Urinary bladder (tissue), 3 donors: ENCODE measurements at regions not wholly inside any gene's neighbourhood (a gene's known extent, or its start where the extent isn't known, plus 50 kb on each side); places are given as distances from the start of the nearest gene placed in this dataset.

ENCODE experiments used
- DNase-seq: peaks from one replicate; pipeline ENCODE4 v3.0.0-alpha.2; 2015; ENCODE audit errors: extremely low spot score
- H3K27ac ChIP-seq: one replicate; pipeline ENCODE4 v1.5.1; 2013; ENCODE audit warnings: low read depth, mild to moderate bottlenecking, moderate library complexity
- H3K36me3 ChIP-seq: one replicate; pipeline ENCODE4 v1.6.1; 2013; ENCODE audit warnings: mild to moderate bottlenecking, moderate library complexity; ENCODE audit not compliant: insufficient read depth
- H3K4me1 ChIP-seq: one replicate; pipeline ENCODE4 v1.6.1; 2013; ENCODE audit warnings: mild to moderate bottlenecking, moderate library complexity; ENCODE audit not compliant: insufficient read depth
- H3K4me3 ChIP-seq: one replicate; pipeline ENCODE4 v1.5.1; 2013; ENCODE audit warnings: low read depth, low read length
- WGBS: extraction: QIAGEN DNeasy Blood & Tissue Kit; methylation state at CpG from one replicate; pipeline ENCODE4 v1.1.7; 2013; 5-methylcytosine and 5-hydroxymethylcytosine counted together
- donor health status: healthy with polysubstance abuse.
- donor health status: healthy.

DNA sequence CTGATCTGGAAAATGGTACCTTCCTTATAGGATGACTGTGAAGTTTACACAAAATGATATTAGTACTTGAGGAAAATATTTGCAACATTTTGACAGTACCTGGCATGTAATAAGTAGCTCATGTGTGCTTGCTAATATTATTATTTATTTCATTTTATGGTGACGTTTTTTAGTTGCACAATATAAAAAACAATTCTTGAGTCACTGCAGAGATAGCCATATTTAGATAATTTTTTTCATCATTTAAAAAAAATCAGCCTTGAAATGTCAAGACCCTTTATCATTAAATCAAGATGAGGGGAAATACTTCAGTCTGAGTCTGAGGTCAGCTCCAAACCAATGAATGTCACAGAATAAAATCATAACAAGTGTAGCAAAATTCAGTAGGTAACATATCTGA, 196.8 kb upstream of the RUNX1 start:
- H3K27ac ChIP-seq, result no peak overlapping the region
- no peaks in the 10 kb centered on the region for H3K36me3 ChIP-seq
- H3K4me3 ChIP-seq, result no peak overlapping the region
- 56% methylated on average over 1 of the region's 1 CpG for WGBS
- no peaks in the 10 kb centered on the region for H3K4me1 ChIP-seq
- DNase-seq, result no peak

- 50% methylated on average over 4 of the region's 4 CpGs for WGBS
- H3K4me1 ChIP-seq, result no peaks in the 10 kb centered on the region
- no peak overlapping the region for H3K27ac ChIP-seq
- no peak for DNase-seq
- no peaks in the 10 kb centered on the region for H3K36me3 ChIP-seq
- no peak overlapping the region for H3K4me3 ChIP-seq
Observed at GRCh38 chr21:35244514-35244913, 195.4 kb upstream of the RUNX1 start.

- DNase-seq, result no peak
- H3K4me3 ChIP-seq, result no peak overlapping the region
- H3K36me3 ChIP-seq, result no peaks in the 10 kb centered on the region
- H3K27ac ChIP-seq, result no peak overlapping the region
- H3K4me1 ChIP-seq, result no peaks in the 10 kb centered on the region
- WGBS, result 88% methylated on average over 4 of the region's 4 CpGs
Observed at GRCh38 chr21:35243171-35243570, 194.1 kb upstream of the RUNX1 start.

DNA sequence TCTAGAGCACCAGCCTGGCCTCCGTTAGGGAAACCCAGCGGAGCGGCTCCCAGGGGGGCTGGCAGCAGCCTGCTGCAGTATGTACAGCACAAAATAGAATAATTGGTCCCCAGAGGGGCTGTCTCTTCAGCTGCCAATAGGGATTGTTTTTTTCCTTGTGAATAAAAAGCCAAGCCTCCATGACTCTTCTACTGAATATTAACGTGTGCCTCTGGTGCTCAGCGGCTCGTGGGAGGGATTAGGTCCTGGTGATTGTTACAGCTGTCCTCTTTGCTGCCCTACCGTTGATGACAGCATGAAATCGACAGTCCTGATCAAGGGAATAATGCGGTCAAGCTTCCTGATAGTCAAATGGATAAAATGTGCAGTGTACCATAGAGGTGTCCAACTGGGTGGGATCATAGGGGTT, 190.7 kb upstream of the RUNX1 start:
- Histone ChIP-seq H3K36me3 (no peaks in the 10 kb centered on the region), H3K4me3 (no peak overlapping the region), H3K27ac (no peak overlapping the region), H3K4me1 (no peaks in the 10 kb centered on the region)
- 35% methylated on average over 9 of the region's 9 CpGs for WGBS
- no peak for DNase-seq

GRCh38 chr21:35238119-35238518, 189.0 kb upstream of the RUNX1 start:
- Histone ChIP-seq H3K27ac (no peak overlapping the region), H3K4me3 (no peak overlapping the region), H3K4me1 (no peaks in the 10 kb centered on the region), H3K36me3 (no peaks in the 10 kb centered on the region)
- WGBS, result 92% methylated on average over 2 of the region's 2 CpGs
- DNase-seq, result no peak

DNA sequence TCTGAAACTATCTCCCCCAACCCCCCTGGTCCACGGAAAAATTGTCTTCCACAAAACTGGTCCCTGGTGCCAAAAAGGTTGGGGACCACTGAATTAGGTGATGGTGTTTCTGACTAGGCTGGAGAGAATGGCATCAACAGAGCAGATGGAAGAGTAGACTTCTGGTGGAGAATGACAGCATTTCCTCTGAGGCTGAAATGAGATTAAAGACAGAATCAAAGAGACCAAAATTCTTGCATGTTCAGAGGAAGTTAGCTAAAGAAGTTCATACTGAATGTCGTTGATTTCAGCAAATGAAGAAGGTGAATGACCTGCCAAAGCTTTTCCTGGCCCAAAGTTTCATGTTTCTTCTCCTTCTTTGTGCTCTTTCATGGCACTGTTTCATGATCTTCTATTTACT, 188.2 kb upstream of the RUNX1 start:
- H3K4me3 ChIP-seq, result no peak overlapping the region
- DNase-seq, result no peak
- no peak overlapping the region for H3K27ac ChIP-seq
- 80% methylated on average over 2 of the region's 2 CpGs for WGBS
- no peaks in the 10 kb centered on the region for H3K36me3 ChIP-seq
- no peaks in the 10 kb centered on the region for H3K4me1 ChIP-seq

GRCh38 chr21:35236090-35236489, 187.0 kb upstream of the RUNX1 start:
- H3K4me3 ChIP-seq, result no peak overlapping the region
- no peaks in the 10 kb centered on the region for H3K4me1 ChIP-seq
- 97% methylated on average over 1 of the region's 1 CpG for WGBS
- H3K27ac ChIP-seq, result no peak overlapping the region
- DNase-seq, result no peak
- H3K36me3 ChIP-seq, result no peaks in the 10 kb centered on the region

DNA sequence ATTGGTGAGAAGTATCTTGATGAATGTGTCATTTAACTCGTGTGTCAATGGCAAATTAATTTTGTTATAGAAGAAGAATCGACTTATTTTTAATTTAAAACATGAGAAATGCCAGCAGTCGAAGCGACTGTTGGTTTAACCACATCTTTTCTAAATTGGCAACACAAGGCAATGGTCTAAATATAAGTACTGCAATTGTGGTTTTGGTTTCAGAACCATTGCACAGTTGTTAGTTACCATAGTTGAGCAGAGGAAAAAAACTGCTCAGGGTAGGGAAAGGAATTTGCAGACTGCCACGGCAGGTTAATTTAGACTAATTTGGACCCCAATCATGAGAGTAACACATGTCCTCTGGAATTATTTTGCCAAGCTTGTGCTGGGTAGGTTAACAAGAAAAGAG, 185.6 kb upstream of the RUNX1 start:
- Histone ChIP-seq H3K4me1 (no peaks in the 10 kb centered on the region), H3K36me3 (no peaks in the 10 kb centered on the region), H3K27ac (no peak overlapping the region), H3K4me3 (no peak overlapping the region)
- DNase-seq, result no peak
- WGBS, result 79% methylated on average over 5 of the region's 5 CpGs

DNA sequence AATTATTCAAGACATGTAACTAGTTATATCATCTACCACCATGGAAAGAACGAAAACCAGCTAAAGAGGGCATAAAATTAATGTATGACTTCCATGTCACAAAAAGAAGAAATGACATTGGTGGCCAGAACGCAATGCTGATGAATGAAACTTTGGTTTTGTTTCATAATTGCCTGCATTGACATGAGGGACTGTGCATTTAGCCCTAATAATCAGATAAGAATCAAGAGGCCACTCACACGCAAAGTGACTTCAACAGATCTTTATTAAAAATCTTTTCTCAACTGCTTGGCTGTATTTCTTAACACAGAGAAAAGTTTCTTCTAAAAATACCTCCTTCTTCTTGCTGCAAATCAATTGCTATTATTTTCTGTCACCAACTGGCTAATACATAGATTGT, 184.7 kb upstream of the RUNX1 start:
- no peaks in the 10 kb centered on the region for H3K4me1 ChIP-seq
- 88% methylated on average over 3 of the region's 3 CpGs for WGBS
- H3K4me3 ChIP-seq, result no peak overlapping the region
- no peaks in the 10 kb centered on the region for H3K36me3 ChIP-seq
- no peak overlapping the region for H3K27ac ChIP-seq
- DNase-seq, result no peak

DNA sequence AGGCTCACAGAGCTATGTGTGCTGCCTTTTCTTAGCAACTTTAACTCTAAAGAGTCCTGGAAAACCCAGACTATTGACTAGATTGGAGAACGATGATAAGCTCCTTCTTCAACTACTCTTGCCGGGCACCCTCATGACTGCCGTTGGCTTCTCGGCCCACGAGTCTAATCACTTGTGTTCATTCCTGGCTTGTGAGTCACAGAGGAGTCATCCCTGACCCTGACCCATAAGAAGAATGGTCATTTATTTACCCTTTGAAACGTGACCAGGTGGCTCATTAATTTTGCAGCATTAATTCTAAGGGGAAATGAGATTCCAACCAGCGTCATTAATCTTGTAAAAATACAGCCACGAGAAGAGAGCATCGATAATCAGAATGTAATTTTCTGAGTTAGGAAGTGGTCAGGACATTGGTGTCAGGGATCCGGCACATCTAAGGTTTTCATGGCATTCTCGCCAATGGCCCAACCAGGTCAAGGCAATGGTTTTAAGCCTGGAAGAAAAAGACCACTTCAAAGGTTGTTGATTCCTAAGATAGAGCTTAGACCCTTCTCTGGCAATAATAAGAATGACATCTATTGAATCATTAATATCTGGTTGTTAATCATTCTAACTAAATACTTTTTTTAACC, 183.6 kb upstream of the RUNX1 start:
- Histone ChIP-seq H3K27ac (no peak overlapping the region), H3K4me1 (peaks cover 2% of the 10 kb centered on the region), H3K4me3 (no peak overlapping the region), H3K36me3 (no peaks in the 10 kb centered on the region)
- 74% methylated on average over 11 of the region's 11 CpGs for whole genome bisulfite sequencing
- no peak for DNase-seq

GRCh38 chr21:35231090-35231489, 182.0 kb upstream of the RUNX1 start:
- H3K4me3 ChIP-seq, result no peak overlapping the region
- WGBS, result 84% methylated on average over 2 of the region's 2 CpGs
- peaks cover 2% of the 10 kb centered on the region for H3K4me1 ChIP-seq
- no peak for DNase-seq
- no peak overlapping the region for H3K27ac ChIP-seq
- H3K36me3 ChIP-seq, result no peaks in the 10 kb centered on the region

GRCh38 chr21:35229290-35229689, 180.2 kb upstream of the RUNX1 start:
- 31% methylated on average over 3 of the region's 3 CpGs for WGBS
- no peak for DNase-seq
- H3K36me3 ChIP-seq, result no peaks in the 10 kb centered on the region
- no peak overlapping the region for H3K27ac ChIP-seq
- no peak overlapping the region for H3K4me3 ChIP-seq
- H3K4me1 ChIP-seq, result peaks cover 2% of the 10 kb centered on the region

- no peak for DNase-seq
- H3K27ac ChIP-seq, result no peak overlapping the region
- no peak overlapping the region for H3K4me3 ChIP-seq
- H3K4me1 ChIP-seq, result peaks cover 2% of the 10 kb centered on the region
- WGBS, result 86% methylated on average over 5 of the region's 5 CpGs
- H3K36me3 ChIP-seq, result no peaks in the 10 kb centered on the region
Observed at GRCh38 chr21:35227786-35228185, 178.7 kb upstream of the RUNX1 start.

- Histone ChIP-seq H3K36me3 (no peaks in the 10 kb centered on the region), H3K4me1 (peaks cover 2% of the 10 kb centered on the region), H3K27ac (no peak overlapping the region), H3K4me3 (no peak overlapping the region)
- DNase-seq, result no peak
- WGBS, result 86% methylated on average over 13 of the region's 13 CpGs
Observed at GRCh38 chr21:35226968-35227744, 178.1 kb upstream of the RUNX1 start.
